K562 (cell line): ENCODE measurements at regions not wholly inside any gene's neighbourhood (a gene's known extent, or its start where the extent isn't known, plus 50 kb on each side); places are given as distances from the start of the nearest gene placed in this dataset.

ENCODE experiments used
- ATF7 ChIP-seq: fragments of 450-650 bp; IDR thresholded peaks from 2 replicates; pipeline ENCODE4 v1.7.1; 2014; ENCODE audit warnings: mild to moderate bottlenecking, moderate library complexity
- CTCF ChIP-seq, 3 experiments: IDR thresholded peaks in 2 of 3; conservative IDR thresholded peaks in 1 of 3; 2 replicates each; pipeline ENCODE4 v1.5.1; 2011 to 2012; ENCODE audit warnings: low read length in 3 of 3, mild to moderate bottlenecking in 3 of 3, control low read depth in 2 of 3, improper control_type of control experiment in 1 of 3, inconsistent platforms in 1 of 3, low read depth in 1 of 3, mixed read lengths in 1 of 3, moderate library complexity in 1 of 3; ENCODE audit not compliant: insufficient read depth in 2 of 3
- FOSL1 ChIP-seq: fragments of 200-800 bp; sonication (Bioruptor generic); conservative IDR thresholded peaks from 2 replicates; pipeline ENCODE4 v1.6.1; 2016; ENCODE audit warnings: missing genetic modification characterization, missing compliant biosample characterization
- GATA2 ChIP-seq: sonication (generic); formaldehyde crosslinking; IDR thresholded peaks from 2 replicates; pipeline ENCODE4 v1.4.0; 2020; ENCODE audit warnings: mild to moderate bottlenecking, missing genetic modification reagents
- POLR2A ChIP-seq: fragments of 450-650 bp; conservative IDR thresholded peaks from 2 replicates; pipeline ENCODE4 v1.6.1; 2016
- ZBTB40 ChIP-seq, 2 experiments: fragments of 450-650 bp in 1 of 2; sonication (generic) in 1 of 2; formaldehyde crosslinking in 1 of 2; IDR thresholded peaks; 2 replicates each; pipeline versions ENCODE4 v1.7.1 to v1.9.0; 2016 to 2022; ENCODE audit warnings: inconsistent platforms in 1 of 2, mild to moderate bottlenecking in 1 of 2, missing genetic modification reagents in 1 of 2
- ZNF224 ChIP-seq: sonication (generic); formaldehyde crosslinking; IDR thresholded peaks from 2 replicates; pipeline ENCODE4 v1.8.0; 2022; ENCODE audit warnings: mild to moderate bottlenecking, missing genetic modification reagents
- ZNF277 ChIP-seq: fragments of 250-450 bp; sonication (Bioruptor Pico); IDR thresholded peaks from 2 replicates; pipeline ENCODE4 v1.8.0; 2022; ENCODE audit warnings: inconsistent platforms, mild to moderate bottlenecking, moderate library complexity, borderline replicate concordance
- ZNF354B ChIP-seq: fragments of 250-450 bp; sonication (Bioruptor Pico); IDR thresholded peaks from 2 replicates; pipeline ENCODE4 v1.4.0; 2020
- ZNF511 ChIP-seq: sonication (generic); formaldehyde crosslinking; IDR thresholded peaks from 2 replicates; pipeline ENCODE4 v1.8.0; 2022; ENCODE audit warnings: mild to moderate bottlenecking, missing genetic modification reagents
- ZNF830 ChIP-seq: fragments of 250-450 bp; sonication (Bioruptor Pico); IDR thresholded peaks from 2 replicates; pipeline ENCODE4 v1.5.0; 2021; ENCODE audit warnings: mild to moderate bottlenecking

- TF ChIP-seq CTCF (IDR thresholded peaks at IDR 0.05 in 2 of 3, conservative IDR thresholded peaks at IDR 0.05 in 1 of 3; ENCODE audit: insufficient read depth in 2 of 3, low read depth in 1 of 3, low read length in 3 of 3) (no peak), ZNF830 (CRISPR knock-in tag) (no peak), FOSL1 (no peak), POLR2A (no peak), ATF7 (no peak), ZBTB40 (IDR thresholded peaks at IDR 0.05) (no peak), ZBTB40 (CRISPR knock-in tag; IDR thresholded peaks at IDR 0.05) (no peak), ZNF354B (CRISPR knock-in tag) (no peak), ZNF277 (CRISPR knock-in tag) (no peak), ZNF511 (CRISPR knock-in tag) (no peak), GATA2 (CRISPR knock-in tag) (no peak), ZNF224 (no peak)
Measured at GRCh38 chr19:28066988-28067387, 1146.0 kb downstream of the UQCRFS1 start.
